Colonic mucosa (tissue), 4 donors: ENCODE measurements at regions not wholly inside any gene's neighbourhood (a gene's known extent, or its start where the extent isn't known, plus 50 kb on each side); places are given as distances from the start of the nearest gene placed in this dataset.

ENCODE experiments used
- DNase-seq: peaks from one replicate; pipeline ENCODE4 v3.0.0-alpha.2; 2020
- H3K27ac ChIP-seq: fragments of 200-600 bp; one replicate; pipeline ENCODE4 v1.8.0; 2021
- H3K27me3 ChIP-seq: fragments of 200-600 bp; one replicate; pipeline ENCODE4 v1.8.0; 2021
- H3K36me3 ChIP-seq: fragments of 200-600 bp; one replicate; pipeline ENCODE4 v1.8.0; 2021
- H3K4me1 ChIP-seq: fragments of 200-600 bp; one replicate; pipeline ENCODE4 v1.8.0; 2021; ENCODE audit warnings: mild to moderate bottlenecking
- H3K4me3 ChIP-seq: fragments of 200-600 bp; one replicate; pipeline ENCODE4 v1.8.0; 2021
- H3K9ac ChIP-seq, 2 donors: one replicate each; pipeline ENCODE4 v1.7.0; 2013; ENCODE audit warnings: control low read depth in 2 of 2, low read depth in 2 of 2, low read length in 2 of 2
- H3K9me3 ChIP-seq: fragments of 200-600 bp; one replicate; pipeline ENCODE4 v1.8.0; 2021
- intact Hi-C: fragments of 100-400 bp; cut with DNase I; formaldehyde crosslinking; loops from one replicate; pipeline ENCODE4 v1.14.1; 2022
- TF ChIP-seq, protein P1 (sequence below): fragments of 200-600 bp; IDR thresholded peaks from one replicate; pipeline ENCODE4 v1.8.0; 2022; ENCODE audit warnings: antibody characterized with exemption, mild to moderate bottlenecking
- donor health status: healthy.
- donor health status: DM: no; HTN: no; CAD: no.
- donor health status: DM: no; HTN: no; CAD: no.

- Histone ChIP-seq H3K9me3 (no peaks in the 10 kb centered on the region), H3K36me3 (no peaks in the 10 kb centered on the region), H3K27ac (no peak overlapping the region), H3K9ac (no peak overlapping the region), H3K4me3 (no peak overlapping the region), H3K4me1 (no peaks in the 10 kb centered on the region), H3K27me3 (no peaks in the 10 kb centered on the region)
- intact Hi-C loops, result no loop called here
- TF ChIP-seq, protein P1, sequence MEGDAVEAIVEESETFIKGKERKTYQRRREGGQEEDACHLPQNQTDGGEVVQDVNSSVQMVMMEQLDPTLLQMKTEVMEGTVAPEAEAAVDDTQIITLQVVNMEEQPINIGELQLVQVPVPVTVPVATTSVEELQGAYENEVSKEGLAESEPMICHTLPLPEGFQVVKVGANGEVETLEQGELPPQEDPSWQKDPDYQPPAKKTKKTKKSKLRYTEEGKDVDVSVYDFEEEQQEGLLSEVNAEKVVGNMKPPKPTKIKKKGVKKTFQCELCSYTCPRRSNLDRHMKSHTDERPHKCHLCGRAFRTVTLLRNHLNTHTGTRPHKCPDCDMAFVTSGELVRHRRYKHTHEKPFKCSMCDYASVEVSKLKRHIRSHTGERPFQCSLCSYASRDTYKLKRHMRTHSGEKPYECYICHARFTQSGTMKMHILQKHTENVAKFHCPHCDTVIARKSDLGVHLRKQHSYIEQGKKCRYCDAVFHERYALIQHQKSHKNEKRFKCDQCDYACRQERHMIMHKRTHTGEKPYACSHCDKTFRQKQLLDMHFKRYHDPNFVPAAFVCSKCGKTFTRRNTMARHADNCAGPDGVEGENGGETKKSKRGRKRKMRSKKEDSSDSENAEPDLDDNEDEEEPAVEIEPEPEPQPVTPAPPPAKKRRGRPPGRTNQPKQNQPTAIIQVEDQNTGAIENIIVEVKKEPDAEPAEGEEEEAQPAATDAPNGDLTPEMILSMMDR, result no peak
- DNase-seq, result no peak
Observed at GRCh38 chr16:81158964-81159363, 62.8 kb upstream of the GCSH start.

DNA sequence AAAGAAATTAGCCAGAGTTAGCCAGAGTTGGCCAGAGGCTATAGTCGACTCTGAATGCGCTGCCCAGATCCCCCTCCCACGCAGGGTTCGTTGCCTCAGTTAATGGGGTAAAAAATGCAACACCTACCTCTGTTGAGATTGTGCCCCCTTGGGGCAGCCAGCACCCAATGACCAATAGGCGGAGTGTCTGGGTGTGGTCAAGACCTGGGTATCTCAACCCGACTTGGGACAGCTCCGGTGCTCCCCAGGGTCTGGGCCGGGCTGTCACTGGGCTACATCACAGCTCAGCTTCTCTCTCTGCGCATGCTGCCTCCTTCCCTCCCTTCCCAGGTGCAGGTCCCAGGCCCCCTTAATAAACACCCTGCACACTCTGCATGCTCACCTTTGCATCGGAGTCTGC, 59.6 kb upstream of the GCSH start:
- DNase-seq, result no peak
- TF ChIP-seq, protein P1, result no peak
- Histone ChIP-seq H3K4me3 (no peak overlapping the region), H3K4me1 (no peaks in the 10 kb centered on the region), H3K27me3 (no peaks in the 10 kb centered on the region), H3K9me3 (no peaks in the 10 kb centered on the region), H3K27ac (no peak overlapping the region), H3K36me3 (no peaks in the 10 kb centered on the region), H3K9ac (no peak overlapping the region)
- intact Hi-C loops, result no loop called here

GRCh38 chr16:81151648-81152310, 55.6 kb upstream of the GCSH start:
- Histone ChIP-seq H3K9me3 (no peaks in the 10 kb centered on the region), H3K4me1 (no peaks in the 10 kb centered on the region), H3K9ac (no peak overlapping the region), H3K4me3 (no peak overlapping the region), H3K27ac (no peak overlapping the region), H3K36me3 (no peaks in the 10 kb centered on the region), H3K27me3 (no peaks in the 10 kb centered on the region)
- TF ChIP-seq, protein P1, result no peak
- intact Hi-C loops, result no loop called here
- DNase-seq, result no peak

GRCh38 chr16:81149614-81150013, 53.4 kb upstream of the GCSH start:
- Histone ChIP-seq H3K9me3 (no peaks in the 10 kb centered on the region), H3K36me3 (no peaks in the 10 kb centered on the region), H3K4me3 (no peak overlapping the region), H3K27me3 (no peaks in the 10 kb centered on the region), H3K4me1 (no peaks in the 10 kb centered on the region), H3K27ac (no peak overlapping the region), H3K9ac (no peak overlapping the region)
- TF ChIP-seq, protein P1, result no peak
- DNase-seq, result no peak
- intact Hi-C loops, result no loop called here

DNA sequence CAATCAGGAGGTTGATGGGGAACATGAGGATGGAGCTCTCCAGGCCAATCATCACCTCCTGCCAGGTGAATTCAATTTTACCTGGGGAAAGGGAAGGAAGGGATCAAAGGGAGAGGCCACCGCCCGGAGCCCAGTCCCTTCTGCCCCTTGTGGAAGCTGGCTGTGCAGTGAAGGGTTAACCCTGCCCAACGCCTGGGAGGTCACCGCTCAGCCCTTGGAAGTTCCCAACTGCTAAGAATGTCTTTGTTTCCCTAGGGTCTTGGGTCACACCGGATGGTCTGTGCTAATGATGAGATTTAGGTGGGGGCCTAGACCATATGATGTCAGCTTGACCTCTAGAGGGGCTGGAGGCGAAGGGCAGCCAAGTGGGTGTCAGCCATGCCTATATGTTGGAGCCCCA, 52.1 kb upstream of the GCSH start:
- Histone ChIP-seq H3K9me3 (no peaks in the 10 kb centered on the region), H3K9ac (no peak overlapping the region), H3K4me1 (no peaks in the 10 kb centered on the region), H3K27ac (no peak overlapping the region), H3K27me3 (no peaks in the 10 kb centered on the region), H3K36me3 (no peaks in the 10 kb centered on the region), H3K4me3 (no peak overlapping the region)
- no peak for DNase-seq
- TF ChIP-seq, protein P1, result no peak
- intact Hi-C loops, result no loop called here
